ENCODE measurements at regions not wholly inside any gene's neighbourhood (a gene's known extent, or its start where the extent isn't known, plus 50 kb on each side); places are given as distances from the start of the nearest gene placed in this dataset.

DNA sequence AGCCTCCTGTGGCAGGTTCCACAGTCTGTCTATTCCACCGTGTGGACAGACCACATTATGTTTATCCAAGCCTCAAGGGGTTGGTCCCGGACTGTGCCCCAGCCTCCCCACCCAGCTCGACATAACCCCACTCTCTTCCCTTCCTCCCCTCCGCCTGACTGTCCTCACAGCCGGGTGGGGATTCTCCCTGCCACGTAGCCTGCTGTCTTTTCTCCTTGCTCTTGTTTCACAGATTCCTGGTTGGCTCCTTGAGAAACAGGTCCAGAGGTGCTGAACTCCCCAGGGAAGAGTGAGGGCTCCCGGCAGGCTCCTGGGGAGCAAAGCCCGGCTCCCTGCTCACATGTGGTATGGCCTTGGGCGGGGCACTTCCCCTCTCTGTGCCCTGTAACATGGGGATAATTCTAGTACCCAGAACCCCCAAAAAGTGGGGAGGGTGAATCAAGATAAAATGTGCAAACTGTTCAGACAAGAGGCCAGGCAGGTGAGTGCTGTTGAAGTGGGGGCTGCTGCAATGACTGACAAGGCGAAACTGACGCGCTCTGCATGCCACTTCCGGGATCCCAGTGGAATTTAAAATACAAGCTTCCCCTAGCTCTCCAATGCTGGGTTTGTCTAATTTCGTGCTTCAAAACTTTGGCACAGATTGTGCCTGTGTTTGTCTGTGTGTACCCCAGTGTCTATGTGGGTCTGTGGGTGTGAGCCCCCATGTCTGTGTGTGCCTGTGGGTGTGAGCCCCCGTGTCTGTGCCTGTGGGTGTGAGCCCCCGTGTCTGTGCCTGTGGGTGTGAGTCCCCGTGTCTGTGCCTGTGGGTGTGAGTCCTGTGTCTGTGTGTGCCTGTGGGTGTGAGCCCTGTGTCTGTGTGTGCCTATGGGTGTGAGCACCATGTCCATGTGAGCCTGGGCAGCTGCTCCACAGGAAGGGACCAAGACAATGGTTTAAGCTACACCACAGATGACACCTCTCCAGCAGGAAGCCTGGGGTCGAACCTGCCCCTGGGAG, 160.6 kb upstream of the IQSEC1 start:
- no peaks in the 10 kb centered on the region for H3K27me3 ChIP-seq (replicated peaks in 1 of 2; ENCODE audit: control insufficient read depth in 2 of 2, insufficient read depth in 2 of 2, low read length in 1 of 2)
- H3K4me3 ChIP-seq: no peak overlapping the region
- WGBS (ENCODE audit: insufficient coverage, insufficient replicate concordance, low lambda C conversion rate, missing lambda C conversion rate): 18% methylated on average over 18 of the region's 18 CpGs
- ChIA-PET RAD21 (ENCODE audit: unreplicated experiment) (interaction anchor here (0.9 to 1.3 kb wide), 4 partner anchors 9 to 220 kb away, joined by 3 to 4 read pairs (median 3); no protein-coding TSS in a partner anchor), SMC1A (ENCODE audit: uncharacterized antibody, unreplicated experiment) (interaction anchor here (1.0 to 1.5 kb wide), 3 partner anchors 17 to 98 kb away, joined by 3 to 4 read pairs (median 4); no protein-coding TSS in a partner anchor), CTCF (interaction anchor here (1.0 to 1.7 kb wide), 2 partner anchors 98 to 183 kb away, joined by 3 to 5 read pairs; no protein-coding TSS in a partner anchor), POLR2A (no interaction called here)
- BruUV-seq (replicated peaks): no TSS peak
- H3K9me3 ChIP-seq (replicated peaks; ENCODE audit: control insufficient read depth, insufficient read depth, low read length): no peaks in the 10 kb centered on the region
- in situ Hi-C loops (cut with MboI): no loop called here
- H2AFZ ChIP-seq (ENCODE audit: control insufficient read depth, low read depth, low read length): no peak overlapping the region
- DNase-seq (ENCODE audit: low read depth, low spot score) (no peak), FAIRE-seq (no peak), ATAC-seq (peak; percentile 32)
- intact Hi-C loops (cut with micrococcal nuclease; ENCODE audit: unreplicated experiment): loop anchor here (10.0 kb wide), 1 partner anchor 221 kb away; no protein-coding TSS in a partner anchor
- H3K9ac ChIP-seq (ENCODE audit: control insufficient read depth, insufficient read depth, low read length): no peak overlapping the region
- no peak overlapping the region for H3K27ac ChIP-seq (ENCODE audit: control insufficient read depth, insufficient read depth)
- no peaks in the 10 kb centered on the region for H4K20me1 ChIP-seq (ENCODE audit: control insufficient read depth, insufficient read depth)
- H3K79me2 ChIP-seq (ENCODE audit: control insufficient read depth, insufficient read depth, low read length): no peaks in the 10 kb centered on the region
- H3K4me2 ChIP-seq (ENCODE audit: control insufficient read depth, insufficient read depth): no peak overlapping the region
- H3K4me1 ChIP-seq (ENCODE audit: control insufficient read depth, insufficient read depth, low read length): no peaks in the 10 kb centered on the region; the same call in 1 of the 2 replicates
- TF ChIP-seq SPI1 (IDR thresholded peaks at IDR 0.05; ENCODE audit: borderline replicate concordance, insufficient read depth, low read depth, low read length): peak; percentile 15; the same call in 1 of the 2 replicates
- TF ChIP-seq, protein P1, sequence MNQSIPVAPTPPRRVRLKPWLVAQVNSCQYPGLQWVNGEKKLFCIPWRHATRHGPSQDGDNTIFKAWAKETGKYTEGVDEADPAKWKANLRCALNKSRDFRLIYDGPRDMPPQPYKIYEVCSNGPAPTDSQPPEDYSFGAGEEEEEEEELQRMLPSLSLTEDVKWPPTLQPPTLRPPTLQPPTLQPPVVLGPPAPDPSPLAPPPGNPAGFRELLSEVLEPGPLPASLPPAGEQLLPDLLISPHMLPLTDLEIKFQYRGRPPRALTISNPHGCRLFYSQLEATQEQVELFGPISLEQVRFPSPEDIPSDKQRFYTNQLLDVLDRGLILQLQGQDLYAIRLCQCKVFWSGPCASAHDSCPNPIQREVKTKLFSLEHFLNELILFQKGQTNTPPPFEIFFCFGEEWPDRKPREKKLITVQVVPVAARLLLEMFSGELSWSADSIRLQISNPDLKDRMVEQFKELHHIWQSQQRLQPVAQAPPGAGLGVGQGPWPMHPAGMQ (IDR thresholded peaks at IDR 0.05; ENCODE audit: borderline replicate concordance): no peak
- TF ChIP-seq, protein P2, sequence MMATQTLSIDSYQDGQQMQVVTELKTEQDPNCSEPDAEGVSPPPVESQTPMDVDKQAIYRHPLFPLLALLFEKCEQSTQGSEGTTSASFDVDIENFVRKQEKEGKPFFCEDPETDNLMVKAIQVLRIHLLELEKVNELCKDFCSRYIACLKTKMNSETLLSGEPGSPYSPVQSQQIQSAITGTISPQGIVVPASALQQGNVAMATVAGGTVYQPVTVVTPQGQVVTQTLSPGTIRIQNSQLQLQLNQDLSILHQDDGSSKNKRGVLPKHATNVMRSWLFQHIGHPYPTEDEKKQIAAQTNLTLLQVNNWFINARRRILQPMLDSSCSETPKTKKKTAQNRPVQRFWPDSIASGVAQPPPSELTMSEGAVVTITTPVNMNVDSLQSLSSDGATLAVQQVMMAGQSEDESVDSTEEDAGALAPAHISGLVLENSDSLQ (IDR thresholded peaks at IDR 0.05): peak; percentile 56; the same call in 1 of the 2 replicates
- no peaks in the 10 kb centered on the region for H3K36me3 ChIP-seq (ENCODE audit: control insufficient read depth in 2 of 2, insufficient read depth in 2 of 2, low read length in 1 of 2)
